ENCODE measurements at regions not wholly inside any gene's neighbourhood (a gene's known extent, or its start where the extent isn't known, plus 50 kb on each side); places are given as distances from the start of the nearest gene placed in this dataset.
"Not testable (repeated sequence)": the region's sequence is repeated elsewhere in the genome, so short reads cannot be mapped to it uniquely, and the experiment has no call there.

DNA sequence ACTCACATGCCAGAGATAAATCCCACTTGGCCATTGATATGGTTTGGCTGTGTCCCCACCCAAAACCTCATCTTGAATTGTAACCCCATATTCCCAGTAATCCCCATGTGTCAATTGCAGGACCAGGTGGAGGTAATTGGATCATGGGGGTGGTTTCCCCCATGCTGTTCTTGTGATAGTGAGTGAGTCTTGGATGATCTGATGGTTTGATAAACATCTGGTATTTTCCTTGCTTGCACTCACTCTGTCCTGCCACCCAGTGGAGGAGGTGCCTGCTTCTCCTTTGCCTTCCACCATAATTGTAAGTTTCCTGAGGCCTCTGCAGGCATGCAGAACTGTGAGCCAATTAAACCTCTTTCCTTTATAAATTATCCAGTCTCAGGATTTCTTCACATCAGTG is 50.4 kb upstream of the B3GAT2 start:
- DNase-seq (ENCODE audit: low spot score in 2 of 2, unreplicated experiment in 2 of 2); H3K36me3 Mint-ChIP-seq; H3K4me1 Mint-ChIP-seq; H3K27me3 Mint-ChIP-seq (ENCODE audit: low read depth); H3K4me3 Mint-ChIP-seq; H3K27ac Mint-ChIP-seq: not testable (repeated sequence)
- peaks cover 53% of the 10 kb centered on the region for H3K9me3 Mint-ChIP-seq

- H3K9me3 Mint-ChIP-seq = peaks cover 22% of the 10 kb centered on the region
- H3K4me1 Mint-ChIP-seq = peaks cover 11% of the 10 kb centered on the region
- no peak for DNase-seq (ENCODE audit: low spot score in 2 of 2, unreplicated experiment in 2 of 2)
- no peaks in the 10 kb centered on the region for H3K36me3 Mint-ChIP-seq
- peaks cover 4% of the 10 kb centered on the region for H3K27me3 Mint-ChIP-seq (ENCODE audit: low read depth)
- no peak for TF ChIP-seq CTCF (IDR thresholded peaks at IDR 0.05; ENCODE audit: unreplicated experiment)
- H3K27ac Mint-ChIP-seq = no peak overlapping the region
- H3K4me3 Mint-ChIP-seq = no peak overlapping the region
These were observed 55.1 kb upstream of the B3GAT2 start for GRCh38 chr6:71011871-71012371.

DNA sequence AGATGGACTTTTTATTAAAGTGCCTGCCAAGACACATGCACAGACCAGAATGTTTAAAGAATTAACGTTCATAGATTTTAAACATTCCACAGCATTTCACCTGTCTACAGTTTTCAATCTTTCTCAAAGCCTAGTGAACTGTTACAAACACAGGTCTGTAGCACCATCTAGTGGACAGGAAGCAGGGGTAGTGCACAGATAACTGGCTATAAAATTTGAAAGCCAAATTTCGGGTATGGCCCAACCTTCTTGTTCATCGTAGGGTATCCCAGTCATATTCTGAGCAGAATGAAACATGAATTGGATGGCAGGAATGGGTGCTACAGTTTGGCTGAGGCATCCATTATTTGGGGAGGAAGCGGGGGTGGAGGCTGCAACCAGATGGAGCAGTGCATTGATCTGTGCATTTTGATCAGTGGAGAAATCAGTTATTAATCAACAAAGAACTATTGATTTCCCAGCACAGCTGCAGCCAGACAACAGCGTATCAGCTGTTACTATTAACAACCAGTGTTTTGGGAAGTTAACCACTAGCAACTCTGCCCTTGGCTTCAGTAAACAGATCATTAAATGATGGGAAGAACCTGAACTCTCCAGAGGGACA is 56.1 kb upstream of the B3GAT2 start:
- no peak for DNase-seq (ENCODE audit: low spot score in 2 of 2, unreplicated experiment in 2 of 2)
- Mint-ChIP-seq H3K4me3 (no peak overlapping the region), H3K27ac (no peak overlapping the region)

GRCh38 chr6:71015392-71015791 is 58.5 kb upstream of the B3GAT2 start:
- peaks cover 6% of the 10 kb centered on the region for H3K27me3 Mint-ChIP-seq (ENCODE audit: low read depth)
- no peak for TF ChIP-seq CTCF (IDR thresholded peaks at IDR 0.05; ENCODE audit: unreplicated experiment)
- DNase-seq (ENCODE audit: low spot score in 2 of 2, unreplicated experiment in 2 of 2) = no peak
- H3K4me3 Mint-ChIP-seq = no peak overlapping the region
- peaks cover 3% of the 10 kb centered on the region for H3K9me3 Mint-ChIP-seq
- no peaks in the 10 kb centered on the region for H3K36me3 Mint-ChIP-seq
- peaks cover 11% of the 10 kb centered on the region for H3K4me1 Mint-ChIP-seq
- no peak overlapping the region for H3K27ac Mint-ChIP-seq

More for the DNA sequence above, 56.1 kb upstream of the B3GAT2 start:
- peaks cover 4% of the 10 kb centered on the region for H3K27me3 Mint-ChIP-seq (ENCODE audit: low read depth)
- H3K9me3 Mint-ChIP-seq = peaks cover 13% of the 10 kb centered on the region
- peak; percentile 62 for TF ChIP-seq CTCF (IDR thresholded peaks at IDR 0.05; ENCODE audit: unreplicated experiment)
- H3K4me1 Mint-ChIP-seq = peaks cover 11% of the 10 kb centered on the region
- H3K36me3 Mint-ChIP-seq = no peaks in the 10 kb centered on the region

DNA sequence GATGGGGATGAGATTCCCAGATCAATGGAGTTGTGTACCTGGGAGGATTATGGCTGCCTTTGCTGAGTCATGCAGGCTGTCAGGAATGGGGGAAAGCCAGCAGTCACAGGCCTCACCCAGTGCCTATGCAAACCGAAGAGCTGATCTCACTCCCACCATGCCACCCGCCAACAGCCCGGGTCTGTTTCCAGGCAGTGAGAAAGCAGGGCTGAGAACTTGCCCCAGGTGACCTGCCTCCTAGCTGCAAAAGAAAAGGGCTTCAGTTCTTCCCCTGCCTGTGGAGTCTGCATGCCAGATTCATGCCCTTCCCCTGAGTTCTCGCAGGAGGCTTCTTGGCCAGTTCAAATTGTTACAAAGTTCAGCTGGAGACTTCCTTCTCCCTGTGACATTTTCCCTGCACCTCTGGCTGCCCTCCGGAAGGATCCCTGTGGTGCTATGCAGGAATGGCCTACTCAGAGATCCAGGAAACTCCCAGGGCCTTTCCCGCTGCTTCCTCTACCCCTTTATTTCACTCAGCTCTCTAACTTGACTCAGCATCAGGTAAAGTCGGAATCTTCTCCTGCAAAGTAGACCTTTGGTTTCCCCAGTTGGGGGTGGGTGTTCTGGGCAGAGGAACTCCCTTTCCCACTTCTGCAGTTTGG is 71.5 kb upstream of the B3GAT2 start:
- no peak for TF ChIP-seq CTCF (IDR thresholded peaks at IDR 0.05; ENCODE audit: unreplicated experiment)
- peaks cover 7% of the 10 kb centered on the region for H3K9me3 Mint-ChIP-seq
- no peak overlapping the region for H3K4me3 Mint-ChIP-seq
- no peak for DNase-seq (ENCODE audit: low spot score in 2 of 2, unreplicated experiment in 2 of 2)
- H3K27me3 Mint-ChIP-seq (ENCODE audit: low read depth) = no peaks in the 10 kb centered on the region
- H3K27ac Mint-ChIP-seq = no peak overlapping the region
- no peaks in the 10 kb centered on the region for H3K36me3 Mint-ChIP-seq
- no peaks in the 10 kb centered on the region for H3K4me1 Mint-ChIP-seq

DNA sequence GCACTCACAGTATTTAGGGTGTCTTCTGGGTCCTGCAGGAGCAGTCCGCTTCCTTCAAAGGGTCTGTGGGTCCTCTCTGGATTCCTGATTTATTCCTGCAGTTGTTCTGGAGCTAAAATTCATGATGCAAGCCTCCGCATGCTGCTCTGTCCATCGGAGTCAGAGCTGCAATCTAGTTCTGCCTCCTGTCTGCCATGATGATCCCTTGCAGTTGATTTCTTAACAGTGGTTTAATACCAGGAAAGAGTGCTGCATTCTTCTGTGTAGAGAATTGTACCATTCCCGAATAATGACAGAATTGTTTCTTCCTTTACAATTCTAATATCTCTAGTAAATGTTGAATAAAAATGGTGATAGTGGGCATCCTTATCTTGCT is 72.0 kb upstream of the B3GAT2 start:
- no peak for TF ChIP-seq CTCF (IDR thresholded peaks at IDR 0.05; ENCODE audit: unreplicated experiment)
- H3K27me3 Mint-ChIP-seq (ENCODE audit: low read depth) = no peaks in the 10 kb centered on the region
- no peaks in the 10 kb centered on the region for H3K36me3 Mint-ChIP-seq
- no peak overlapping the region for H3K4me3 Mint-ChIP-seq
- peaks cover 7% of the 10 kb centered on the region for H3K9me3 Mint-ChIP-seq
- H3K27ac Mint-ChIP-seq = no peak overlapping the region
- no peak for DNase-seq (ENCODE audit: low spot score in 2 of 2, unreplicated experiment in 2 of 2)
- H3K4me1 Mint-ChIP-seq = no peaks in the 10 kb centered on the region

All from mesothelial cell of epicardium (in vitro differentiated cells).